ENCODE measurements at regions not wholly inside any gene's neighbourhood (a gene's known extent, or its start where the extent isn't known, plus 50 kb on each side); places are given as distances from the start of the nearest gene placed in this dataset.

- Histone ChIP-seq H3K27me3 (no peaks in the 10 kb centered on the region), H3K4me2 (no peak overlapping the region), H3K4me1 (ENCODE audit: insufficient read depth) (no peaks in the 10 kb centered on the region), H3K79me2 (no peaks in the 10 kb centered on the region), H2AFZ (no peak overlapping the region), H3K36me3 (replicated peaks; ENCODE audit: insufficient read depth, low read depth) (no peaks in the 10 kb centered on the region), H3K4me3 (no peak overlapping the region), H4K20me1 (ENCODE audit: insufficient read depth, poor library complexity, severe bottlenecking) (no peaks in the 10 kb centered on the region), H3K27ac (no peak overlapping the region), H3K9me3 (ENCODE audit: low read depth) (no peaks in the 10 kb centered on the region), H3K9me2 (replicated peaks; ENCODE audit: insufficient read depth) (no peaks in the 10 kb centered on the region)
- TF ChIP-seq EZH2 (IDR thresholded peaks at IDR 0.05; ENCODE audit: borderline replicate concordance) (no peak), EZH2phosphoT487 (IDR thresholded peaks at IDR 0.05; ENCODE audit: low read depth, severe bottlenecking, unreplicated experiment) (no peak), CTCF (IDR thresholded peaks at IDR 0.05; ENCODE audit: poor library complexity) (no peak)
- 93% methylated on average over 2 of the region's 2 CpGs for WGBS (ENCODE audit: low lambda C conversion rate, missing lambda C conversion rate)
- no peak for DNase-seq (ENCODE audit: low spot score)
Observed at GRCh38 chr3:110307065-110307809, 764.4 kb upstream of the NECTIN3 start.

- Histone ChIP-seq H3K36me3 (replicated peaks; ENCODE audit: insufficient read depth, low read depth) (no peaks in the 10 kb centered on the region), H3K4me1 (ENCODE audit: insufficient read depth) (no peaks in the 10 kb centered on the region), H3K4me3 (no peak overlapping the region), H3K27me3 (no peaks in the 10 kb centered on the region), H3K9me2 (replicated peaks; ENCODE audit: insufficient read depth) (no peaks in the 10 kb centered on the region), H3K27ac (no peak overlapping the region), H2AFZ (no peak overlapping the region), H3K9me3 (ENCODE audit: low read depth) (no peaks in the 10 kb centered on the region), H3K4me2 (no peak overlapping the region), H3K79me2 (no peaks in the 10 kb centered on the region), H4K20me1 (ENCODE audit: insufficient read depth, poor library complexity, severe bottlenecking) (no peaks in the 10 kb centered on the region)
- no peak for DNase-seq (ENCODE audit: low spot score)
- TF ChIP-seq EZH2phosphoT487 (IDR thresholded peaks at IDR 0.05; ENCODE audit: low read depth, severe bottlenecking, unreplicated experiment) (no peak), CTCF (IDR thresholded peaks at IDR 0.05; ENCODE audit: poor library complexity) (no peak), EZH2 (IDR thresholded peaks at IDR 0.05; ENCODE audit: borderline replicate concordance) (no peak)
Observed at GRCh38 chr3:110311541-110311940, 760.1 kb upstream of the NECTIN3 start.

GRCh38 chr3:110314512-110315114, 757.0 kb upstream of the NECTIN3 start:
- H4K20me1 ChIP-seq (ENCODE audit: insufficient read depth, poor library complexity, severe bottlenecking), result no peaks in the 10 kb centered on the region
- H3K36me3 ChIP-seq (replicated peaks; ENCODE audit: insufficient read depth, low read depth), result no peaks in the 10 kb centered on the region
- H3K4me1 ChIP-seq (ENCODE audit: insufficient read depth), result no peaks in the 10 kb centered on the region
- 44% methylated on average over 7 of the region's 7 CpGs for WGBS (ENCODE audit: low lambda C conversion rate, missing lambda C conversion rate)
- no peaks in the 10 kb centered on the region for H3K27me3 ChIP-seq
- H3K27ac ChIP-seq, result no peak overlapping the region
- no peak for TF ChIP-seq EZH2phosphoT487 (IDR thresholded peaks at IDR 0.05; ENCODE audit: low read depth, severe bottlenecking, unreplicated experiment)
- TF ChIP-seq CTCF (IDR thresholded peaks at IDR 0.05; ENCODE audit: poor library complexity), result peak; percentile 72
- H3K4me2 ChIP-seq, result no peak overlapping the region
- no peak overlapping the region for H3K4me3 ChIP-seq
- no peaks in the 10 kb centered on the region for H3K79me2 ChIP-seq
- peak; percentile 83 for DNase-seq (ENCODE audit: low spot score)
- H3K9me2 ChIP-seq (replicated peaks; ENCODE audit: insufficient read depth), result no peaks in the 10 kb centered on the region
- no peak overlapping the region for H2AFZ ChIP-seq
- no peaks in the 10 kb centered on the region for H3K9me3 ChIP-seq (ENCODE audit: low read depth)
